ENCODE measurements at regions not wholly inside any gene's neighbourhood (a gene's known extent, or its start where the extent isn't known, plus 50 kb on each side); places are given as distances from the start of the nearest gene placed in this dataset.

DNA sequence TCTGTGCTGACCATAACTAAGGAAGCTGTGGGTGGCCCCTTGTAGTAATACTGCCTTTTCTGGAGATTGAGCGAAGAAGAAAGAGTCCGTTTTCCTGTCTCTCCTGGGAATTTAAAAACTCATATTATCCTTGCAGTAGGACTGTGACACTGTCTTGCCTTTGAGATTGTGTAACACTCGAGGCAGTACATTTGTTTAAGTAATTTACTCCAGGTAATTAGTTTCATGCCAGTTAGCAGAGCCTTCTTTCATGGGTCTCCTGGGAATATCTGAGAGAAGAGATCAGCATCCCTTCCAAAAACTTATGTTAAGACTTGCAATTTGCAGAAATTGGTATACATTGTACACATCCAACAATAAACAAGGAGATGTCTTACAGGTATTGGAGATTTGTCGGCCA is 405.6 kb downstream of the DMRT2 start:
- Mint-ChIP-seq H3K27ac (no peak overlapping the region), H3K4me1 (no peaks in the 10 kb centered on the region), H3K27me3 (no peaks in the 10 kb centered on the region), H3K9me3 (no peaks in the 10 kb centered on the region), H3K4me3 (no peak overlapping the region), H3K36me3 (no peaks in the 10 kb centered on the region)
- DNase-seq (no peak), ATAC-seq (replicated peaks) (no peak)

- H3K9me3 Mint-ChIP-seq: no peaks in the 10 kb centered on the region
- DNase-seq (no peak), ATAC-seq (replicated peaks) (no peak)
- H3K4me3 Mint-ChIP-seq: no peak overlapping the region
- H3K4me1 Mint-ChIP-seq: no peaks in the 10 kb centered on the region
- no peaks in the 10 kb centered on the region for H3K36me3 Mint-ChIP-seq
- no peaks in the 10 kb centered on the region for H3K27me3 Mint-ChIP-seq
- no peak overlapping the region for H3K27ac Mint-ChIP-seq
Measured at GRCh38 chr9:1456301-1457024, 406.3 kb downstream of the DMRT2 start.

- Mint-ChIP-seq H3K36me3 (no peaks in the 10 kb centered on the region), H3K4me1 (no peaks in the 10 kb centered on the region), H3K27ac (no peak overlapping the region), H3K4me3 (no peak overlapping the region), H3K9me3 (no peaks in the 10 kb centered on the region), H3K27me3 (no peaks in the 10 kb centered on the region)
- ATAC-seq (replicated peaks): no peak
- DNase-seq: no peak
Measured at GRCh38 chr9:1457460-1457859, 407.3 kb downstream of the DMRT2 start.

DNA sequence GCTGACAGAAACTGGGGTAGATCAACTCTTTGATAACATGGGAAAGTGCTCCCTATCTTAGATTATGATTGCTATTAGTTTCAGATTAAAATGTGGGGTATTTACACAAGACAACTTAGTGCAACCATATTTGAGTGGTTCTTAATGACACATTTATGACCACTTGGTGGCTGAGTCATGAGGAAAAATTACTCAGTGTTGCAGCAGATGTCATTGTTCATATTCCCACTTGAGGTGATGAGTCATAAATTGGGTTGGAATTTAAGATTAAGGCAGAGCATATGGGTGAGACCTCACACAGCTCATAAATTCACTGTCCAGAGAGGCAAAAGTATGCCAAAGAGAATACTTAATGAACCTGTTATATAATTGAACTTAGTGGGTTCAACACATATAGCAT is 408.3 kb downstream of the DMRT2 start:
- Mint-ChIP-seq H3K27me3 (no peaks in the 10 kb centered on the region), H3K36me3 (no peaks in the 10 kb centered on the region), H3K27ac (no peak overlapping the region), H3K4me1 (no peaks in the 10 kb centered on the region), H3K4me3 (no peak overlapping the region), H3K9me3 (no peaks in the 10 kb centered on the region)
- ATAC-seq (replicated peaks) (no peak), DNase-seq (no peak)

DNA sequence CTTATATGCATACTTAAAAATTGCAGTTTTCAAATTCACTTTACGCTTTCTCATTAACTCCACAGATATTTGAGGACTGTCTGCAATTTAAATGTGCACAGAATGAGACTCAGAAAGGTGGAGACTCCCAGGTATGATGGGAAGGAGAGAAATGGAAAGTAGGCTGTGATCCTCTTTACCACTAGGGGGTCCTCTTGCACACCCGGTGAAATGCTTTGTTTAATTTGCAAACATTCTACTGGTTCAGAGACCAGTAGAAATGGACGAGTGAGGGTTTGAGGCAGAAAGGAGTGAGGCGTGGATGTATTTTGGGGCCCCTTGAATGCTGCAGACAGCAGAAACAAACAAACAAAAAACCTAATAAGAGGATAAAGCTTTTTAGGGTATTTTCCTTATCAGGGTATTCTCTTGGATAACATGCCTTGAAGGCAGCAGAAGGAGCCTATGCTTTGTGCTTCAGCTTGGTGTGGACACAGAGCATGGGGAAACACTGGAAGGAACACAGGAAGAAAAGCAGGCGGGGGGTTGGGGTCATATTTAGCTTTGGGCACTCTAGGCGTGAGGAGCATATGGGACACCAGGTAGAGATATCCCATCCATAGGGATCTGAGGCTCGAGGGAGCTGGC is 410.1 kb downstream of the DMRT2 start:
- Mint-ChIP-seq H3K36me3 (no peaks in the 10 kb centered on the region), H3K4me1 (no peaks in the 10 kb centered on the region), H3K27ac (no peak overlapping the region), H3K27me3 (no peaks in the 10 kb centered on the region), H3K4me3 (no peak overlapping the region), H3K9me3 (no peaks in the 10 kb centered on the region)
- DNase-seq (no peak), ATAC-seq (replicated peaks) (peak; percentile 41 to 54)

GRCh38 chr9:1461812-1462211 is 411.7 kb downstream of the DMRT2 start:
- ATAC-seq (replicated peaks) (no peak), DNase-seq (no peak)
- H3K27me3 Mint-ChIP-seq: no peaks in the 10 kb centered on the region
- H3K27ac Mint-ChIP-seq: no peak overlapping the region
- no peaks in the 10 kb centered on the region for H3K9me3 Mint-ChIP-seq
- H3K36me3 Mint-ChIP-seq: no peaks in the 10 kb centered on the region
- no peaks in the 10 kb centered on the region for H3K4me1 Mint-ChIP-seq
- H3K4me3 Mint-ChIP-seq: no peak overlapping the region

DNA sequence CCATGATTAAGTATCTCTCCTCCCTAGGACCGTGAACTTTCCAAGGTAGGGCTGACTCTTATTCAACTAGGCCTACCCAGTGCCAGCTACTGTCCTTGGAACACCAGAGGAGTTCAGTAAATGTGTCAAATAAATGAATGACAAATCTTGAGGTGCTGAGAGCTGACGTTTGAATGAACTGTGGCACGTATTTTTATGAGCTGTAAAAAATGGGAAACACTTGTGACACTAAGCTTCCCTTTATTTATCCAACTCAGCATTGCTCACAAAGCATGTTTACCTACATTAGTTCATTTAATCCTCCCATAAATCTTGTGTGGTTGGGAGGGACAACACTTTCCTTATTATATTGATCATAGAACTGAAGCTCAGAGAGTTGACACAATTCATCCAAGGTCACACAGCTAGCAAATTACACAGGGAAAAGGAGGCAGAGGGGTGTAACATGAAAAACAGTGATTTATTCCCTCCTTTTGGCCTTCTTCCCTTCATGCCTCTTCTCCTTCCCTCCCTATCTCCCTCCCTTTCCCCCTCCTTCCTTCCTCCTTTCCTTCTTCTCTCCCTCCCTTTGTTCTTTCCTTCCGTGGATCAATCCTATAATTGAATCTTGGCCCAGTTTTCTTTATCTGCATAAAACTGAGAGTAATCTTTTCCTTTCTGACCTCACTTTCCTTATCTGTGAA is 412.6 kb downstream of the DMRT2 start:
- H3K4me1 Mint-ChIP-seq: no peaks in the 10 kb centered on the region
- H3K9me3 Mint-ChIP-seq: no peaks in the 10 kb centered on the region
- H3K4me3 Mint-ChIP-seq: no peak overlapping the region
- ATAC-seq (replicated peaks) (no peak), DNase-seq (no peak)
- H3K27ac Mint-ChIP-seq: no peak overlapping the region
- no peaks in the 10 kb centered on the region for H3K27me3 Mint-ChIP-seq
- H3K36me3 Mint-ChIP-seq: no peaks in the 10 kb centered on the region

GRCh38 chr9:1469996-1470395 is 419.8 kb downstream of the DMRT2 start:
- Mint-ChIP-seq H3K27ac (no peak overlapping the region), H3K27me3 (no peaks in the 10 kb centered on the region), H3K9me3 (peaks cover 2 to 4% of the 10 kb centered on the region in 2 donors), H3K4me3 (no peak overlapping the region), H3K36me3 (no peaks in the 10 kb centered on the region), H3K4me1 (no peaks in the 10 kb centered on the region)
- DNase-seq: no peak
- peak; percentile 34 to 57 for ATAC-seq (replicated peaks)

- no peak for DNase-seq
- no peaks in the 10 kb centered on the region for H3K4me1 Mint-ChIP-seq
- H3K4me3 Mint-ChIP-seq: no peak overlapping the region
- no peak for ATAC-seq (replicated peaks)
- no peaks in the 10 kb centered on the region for H3K27me3 Mint-ChIP-seq
- no peaks in the 10 kb centered on the region for H3K36me3 Mint-ChIP-seq
- H3K27ac Mint-ChIP-seq: no peak overlapping the region
- peaks cover 3 to 11% of the 10 kb centered on the region in 2 donors for H3K9me3 Mint-ChIP-seq
Measured at GRCh38 chr9:1473956-1474634, 423.9 kb downstream of the DMRT2 start.

DNA sequence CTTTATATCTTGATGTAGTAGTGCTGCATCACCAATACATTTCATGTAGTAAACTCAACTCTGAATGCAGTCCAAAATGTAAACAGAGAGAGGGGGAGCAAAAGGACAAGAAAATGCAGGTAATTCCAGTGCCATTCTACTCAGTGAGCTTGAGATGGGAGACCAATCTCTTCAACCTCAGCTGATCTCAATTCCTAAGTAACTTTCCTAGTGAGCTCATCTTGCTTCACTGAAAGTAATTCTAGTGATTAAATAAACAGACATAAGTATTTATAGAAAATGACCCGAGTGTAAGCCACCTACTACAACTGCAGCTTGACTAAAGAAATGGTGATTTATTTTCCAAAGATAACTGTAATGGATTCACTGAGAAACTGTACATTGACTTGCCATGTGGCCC is 424.5 kb downstream of the DMRT2 start:
- no peaks in the 10 kb centered on the region for H3K36me3 Mint-ChIP-seq
- no peaks in the 10 kb centered on the region for H3K4me1 Mint-ChIP-seq

DNA sequence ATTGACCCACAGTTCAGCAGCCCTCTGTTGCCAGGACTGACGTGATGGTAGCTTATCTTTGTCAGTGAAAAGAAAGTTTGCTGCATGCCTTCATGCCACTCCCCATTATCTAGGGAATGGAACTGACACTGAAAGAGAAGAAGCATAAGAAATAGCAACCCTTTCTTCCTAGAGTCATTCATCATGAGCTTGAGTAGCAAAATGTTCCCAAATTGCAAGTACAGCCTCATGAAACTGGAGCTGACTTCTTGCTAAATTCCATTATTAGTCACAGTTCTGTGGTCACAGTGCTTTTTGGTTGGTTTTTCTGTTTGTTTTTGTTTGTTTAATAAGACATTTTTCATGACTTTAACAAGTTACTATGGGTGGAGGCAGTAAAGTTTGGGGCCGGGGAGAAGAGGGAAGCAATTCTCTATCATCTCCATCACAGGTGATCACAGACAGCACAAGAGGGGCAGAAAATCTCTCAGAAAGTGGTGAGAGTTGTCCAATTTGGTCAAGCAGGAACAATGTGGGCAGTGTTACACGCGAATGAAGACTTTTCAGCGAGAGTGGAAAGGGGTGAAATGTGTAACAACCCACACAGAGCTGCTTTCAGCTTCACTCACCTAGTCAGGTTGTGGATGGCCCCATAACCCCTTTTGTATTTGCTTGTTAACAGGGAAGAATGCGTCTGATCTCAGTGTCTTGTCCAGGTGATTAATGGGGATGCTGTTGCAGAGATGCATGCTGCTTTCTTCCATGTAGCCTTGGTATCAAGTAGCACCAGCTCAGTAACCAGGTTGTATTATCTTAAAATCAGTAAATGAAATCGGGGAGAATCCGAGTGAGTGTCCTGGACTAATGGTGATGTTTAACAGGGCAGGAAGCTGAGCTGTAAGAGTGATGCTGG is 440.4 kb downstream of the DMRT2 start:
- Mint-ChIP-seq H3K27ac (no peak overlapping the region), H3K36me3 (no peaks in the 10 kb centered on the region), H3K9me3 (peaks cover 0 to 7% of the 10 kb centered on the region in 2 donors), H3K4me3 (no peak overlapping the region), H3K27me3 (no peaks in the 10 kb centered on the region), H3K4me1 (no peaks in the 10 kb centered on the region)
- ATAC-seq (replicated peaks): no peak
- no peak for DNase-seq

More for the DNA sequence above, 424.5 kb downstream of the DMRT2 start:
- peaks cover 3 to 11% of the 10 kb centered on the region in 2 donors for H3K9me3 Mint-ChIP-seq
- DNase-seq (no peak), ATAC-seq (replicated peaks) (no peak)
- no peaks in the 10 kb centered on the region for H3K27me3 Mint-ChIP-seq
- H3K4me3 Mint-ChIP-seq: no peak overlapping the region
- no peak overlapping the region for H3K27ac Mint-ChIP-seq

GRCh38 chr9:1492156-1492555 is 442.0 kb downstream of the DMRT2 start:
- no peaks in the 10 kb centered on the region for H3K27me3 Mint-ChIP-seq
- H3K36me3 Mint-ChIP-seq: no peaks in the 10 kb centered on the region
- H3K9me3 Mint-ChIP-seq: peaks cover 0 to 7% of the 10 kb centered on the region in 2 donors
- ATAC-seq (replicated peaks) (no peak), DNase-seq (no peak)
- no peak overlapping the region for H3K4me3 Mint-ChIP-seq
- no peaks in the 10 kb centered on the region for H3K4me1 Mint-ChIP-seq
- H3K27ac Mint-ChIP-seq: no peak overlapping the region

DNA sequence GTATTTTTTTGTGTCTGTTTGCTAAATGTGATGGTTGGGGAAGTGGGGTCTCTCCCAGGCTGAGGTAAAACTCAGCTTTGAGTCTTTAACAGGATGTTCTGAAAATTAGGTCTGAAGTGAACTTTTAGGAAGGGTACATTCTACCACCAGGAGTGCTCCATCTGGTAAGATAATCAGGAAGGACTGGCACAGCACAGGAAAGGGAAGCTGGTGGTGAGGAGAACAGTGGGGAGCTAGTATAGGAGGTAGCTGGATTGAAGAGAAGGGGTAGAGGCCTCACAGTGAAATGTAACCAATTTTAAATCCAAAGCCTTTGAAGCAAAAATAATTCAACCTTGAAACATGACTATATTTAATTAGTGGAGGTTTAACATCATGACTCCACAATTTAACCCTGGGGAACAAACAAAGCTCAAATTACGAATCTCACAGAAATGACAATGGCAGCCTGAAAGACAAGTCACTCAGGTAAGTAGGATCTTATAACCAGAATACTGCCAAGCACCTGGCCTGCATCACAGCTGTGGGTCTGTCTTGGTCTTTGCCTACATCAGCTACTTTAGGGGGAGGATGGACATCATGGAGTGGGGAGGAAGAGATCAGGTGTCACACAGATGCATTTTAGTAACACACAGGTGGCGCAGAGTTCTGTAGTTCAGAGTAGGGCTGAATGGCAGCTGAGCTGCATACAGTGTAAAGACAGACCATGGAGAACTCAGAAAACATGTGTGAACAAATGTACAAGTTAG is 445.3 kb downstream of the DMRT2 start:
- Mint-ChIP-seq H3K4me1 (no peaks in the 10 kb centered on the region), H3K4me3 (no peak overlapping the region), H3K9me3 (peaks cover 0 to 2% of the 10 kb centered on the region in 2 donors), H3K36me3 (no peaks in the 10 kb centered on the region), H3K27me3 (no peaks in the 10 kb centered on the region), H3K27ac (no peak overlapping the region)
- DNase-seq: no peak
- no peak for ATAC-seq (replicated peaks)
